ENCODE measurements at regions not wholly inside any gene's neighbourhood (a gene's known extent, or its start where the extent isn't known, plus 50 kb on each side); places are given as distances from the start of the nearest gene placed in this dataset.

DNA sequence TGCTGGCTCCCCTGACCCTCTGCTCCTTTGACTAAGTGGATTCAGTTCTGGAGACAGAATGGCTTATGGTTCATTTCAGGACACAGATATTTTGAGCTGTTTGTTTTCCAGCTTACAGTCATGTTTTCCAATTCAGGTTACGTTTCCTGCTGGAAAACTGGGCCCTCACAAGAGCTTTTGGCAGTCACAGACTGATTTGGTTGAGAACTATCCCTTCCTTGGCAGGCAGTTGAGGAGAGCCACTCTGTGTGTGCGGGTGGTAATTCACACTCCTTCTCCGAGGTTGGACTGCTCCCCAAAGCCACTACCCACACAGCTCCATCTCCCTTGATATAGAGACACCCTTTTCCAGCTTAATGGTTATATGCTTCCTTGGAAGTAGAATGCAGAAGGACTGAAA lies 534.5 kb downstream of the TMEM38B start:
- no peak for TF ChIP-seq TARDBP (IDR thresholded peaks at IDR 0.05)
- no peak for TF ChIP-seq SUZ12 (IDR thresholded peaks at IDR 0.05)
- TF ChIP-seq NFRKB (IDR thresholded peaks at IDR 0.05) = no peak
- no peak for TF ChIP-seq ARNT (IDR thresholded peaks at IDR 0.05)
- TF ChIP-seq SP1 (IDR thresholded peaks at IDR 0.05) = no peak
- no peak for TF ChIP-seq LEF1 (IDR thresholded peaks at IDR 0.05; ENCODE audit: borderline replicate concordance)
- no peak for TF ChIP-seq FOXM1 (IDR thresholded peaks at IDR 0.05; ENCODE audit: borderline replicate concordance)
- TF ChIP-seq BHLHE40 (IDR thresholded peaks at IDR 0.05; ENCODE audit: borderline replicate concordance) = no peak
- no peak for TF ChIP-seq HDGF (IDR thresholded peaks at IDR 0.05; ENCODE audit: borderline replicate concordance)
- no peak for TF ChIP-seq FOXK2 (IDR thresholded peaks at IDR 0.05)
- TF ChIP-seq FOXA1 (IDR thresholded peaks at IDR 0.05) = no peak
- no peak for TF ChIP-seq ELF4 (IDR thresholded peaks at IDR 0.05)
- TF ChIP-seq, protein P1, sequence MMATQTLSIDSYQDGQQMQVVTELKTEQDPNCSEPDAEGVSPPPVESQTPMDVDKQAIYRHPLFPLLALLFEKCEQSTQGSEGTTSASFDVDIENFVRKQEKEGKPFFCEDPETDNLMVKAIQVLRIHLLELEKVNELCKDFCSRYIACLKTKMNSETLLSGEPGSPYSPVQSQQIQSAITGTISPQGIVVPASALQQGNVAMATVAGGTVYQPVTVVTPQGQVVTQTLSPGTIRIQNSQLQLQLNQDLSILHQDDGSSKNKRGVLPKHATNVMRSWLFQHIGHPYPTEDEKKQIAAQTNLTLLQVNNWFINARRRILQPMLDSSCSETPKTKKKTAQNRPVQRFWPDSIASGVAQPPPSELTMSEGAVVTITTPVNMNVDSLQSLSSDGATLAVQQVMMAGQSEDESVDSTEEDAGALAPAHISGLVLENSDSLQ (IDR thresholded peaks at IDR 0.05) = no peak
